ENCODE measurements at regions not wholly inside any gene's neighbourhood (a gene's known extent, or its start where the extent isn't known, plus 50 kb on each side); places are given as distances from the start of the nearest gene placed in this dataset.

DNA sequence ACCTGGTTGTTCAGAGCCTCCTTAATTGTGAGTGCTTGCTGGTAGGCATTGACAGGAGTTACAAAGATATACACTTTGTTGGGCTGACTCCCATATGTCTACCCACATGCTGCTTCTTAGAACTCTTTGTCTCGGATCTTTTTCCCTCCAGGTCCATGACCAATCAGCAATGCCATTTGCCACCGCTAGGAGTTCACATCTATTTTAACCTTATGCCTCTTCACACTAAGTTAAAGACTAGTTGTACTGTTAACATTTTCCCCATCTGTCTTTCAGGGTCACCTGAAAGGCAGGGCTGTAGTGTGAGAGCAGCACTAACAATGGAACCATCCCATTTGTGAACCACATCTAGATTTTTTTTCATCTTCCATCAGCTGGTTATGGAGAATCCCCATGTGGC lies 226.7 kb upstream of the NPY start:
- Mint-ChIP-seq H3K4me1 (no peaks in the 10 kb centered on the region), H3K27me3 (ENCODE audit: low read depth) (peaks cover 9% of the 10 kb centered on the region)

DNA sequence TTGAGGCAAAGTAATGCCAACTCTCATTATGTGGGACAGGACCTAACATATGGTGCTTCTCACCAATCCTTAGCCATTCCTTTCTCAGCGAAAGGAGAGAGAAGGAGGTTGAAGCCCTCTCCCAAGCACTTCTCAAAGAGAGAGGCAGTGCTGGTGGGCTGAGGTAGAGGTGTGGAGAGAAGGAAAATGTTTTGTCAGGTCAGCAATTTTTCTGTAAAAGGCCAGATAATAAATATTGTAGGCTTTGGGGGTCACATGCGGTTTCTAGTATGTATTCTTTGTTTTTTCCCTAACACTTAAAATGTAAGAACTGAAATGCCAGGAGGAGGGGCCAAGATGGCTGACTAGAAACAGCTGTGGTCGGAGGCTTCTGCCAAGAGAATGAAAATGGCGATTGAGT lies 225.0 kb upstream of the NPY start:
- H3K36me3 Mint-ChIP-seq (ENCODE audit: low read depth), result no peaks in the 10 kb centered on the region
- no peak overlapping the region for H3K27ac Mint-ChIP-seq
- TF ChIP-seq, protein P1, sequence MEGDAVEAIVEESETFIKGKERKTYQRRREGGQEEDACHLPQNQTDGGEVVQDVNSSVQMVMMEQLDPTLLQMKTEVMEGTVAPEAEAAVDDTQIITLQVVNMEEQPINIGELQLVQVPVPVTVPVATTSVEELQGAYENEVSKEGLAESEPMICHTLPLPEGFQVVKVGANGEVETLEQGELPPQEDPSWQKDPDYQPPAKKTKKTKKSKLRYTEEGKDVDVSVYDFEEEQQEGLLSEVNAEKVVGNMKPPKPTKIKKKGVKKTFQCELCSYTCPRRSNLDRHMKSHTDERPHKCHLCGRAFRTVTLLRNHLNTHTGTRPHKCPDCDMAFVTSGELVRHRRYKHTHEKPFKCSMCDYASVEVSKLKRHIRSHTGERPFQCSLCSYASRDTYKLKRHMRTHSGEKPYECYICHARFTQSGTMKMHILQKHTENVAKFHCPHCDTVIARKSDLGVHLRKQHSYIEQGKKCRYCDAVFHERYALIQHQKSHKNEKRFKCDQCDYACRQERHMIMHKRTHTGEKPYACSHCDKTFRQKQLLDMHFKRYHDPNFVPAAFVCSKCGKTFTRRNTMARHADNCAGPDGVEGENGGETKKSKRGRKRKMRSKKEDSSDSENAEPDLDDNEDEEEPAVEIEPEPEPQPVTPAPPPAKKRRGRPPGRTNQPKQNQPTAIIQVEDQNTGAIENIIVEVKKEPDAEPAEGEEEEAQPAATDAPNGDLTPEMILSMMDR (IDR thresholded peaks at IDR 0.05; ENCODE audit: unreplicated experiment in 3 of 3), result no peak
- H3K4me1 Mint-ChIP-seq, result no peaks in the 10 kb centered on the region
- peaks cover 5% of the 10 kb centered on the region for H3K9me3 Mint-ChIP-seq
- H3K27me3 Mint-ChIP-seq (ENCODE audit: low read depth), result peaks cover 9% of the 10 kb centered on the region
- no peak overlapping the region for H3K4me3 Mint-ChIP-seq

More for the DNA sequence above, 226.7 kb upstream of the NPY start:
- no peaks in the 10 kb centered on the region for H3K36me3 Mint-ChIP-seq (ENCODE audit: low read depth)
- H3K4me3 Mint-ChIP-seq, result no peak overlapping the region
- H3K9me3 Mint-ChIP-seq, result peaks cover 5% of the 10 kb centered on the region
- TF ChIP-seq, protein P1 (IDR thresholded peaks at IDR 0.05; ENCODE audit: unreplicated experiment in 3 of 3), result no peak
- H3K27ac Mint-ChIP-seq, result no peak overlapping the region

DNA sequence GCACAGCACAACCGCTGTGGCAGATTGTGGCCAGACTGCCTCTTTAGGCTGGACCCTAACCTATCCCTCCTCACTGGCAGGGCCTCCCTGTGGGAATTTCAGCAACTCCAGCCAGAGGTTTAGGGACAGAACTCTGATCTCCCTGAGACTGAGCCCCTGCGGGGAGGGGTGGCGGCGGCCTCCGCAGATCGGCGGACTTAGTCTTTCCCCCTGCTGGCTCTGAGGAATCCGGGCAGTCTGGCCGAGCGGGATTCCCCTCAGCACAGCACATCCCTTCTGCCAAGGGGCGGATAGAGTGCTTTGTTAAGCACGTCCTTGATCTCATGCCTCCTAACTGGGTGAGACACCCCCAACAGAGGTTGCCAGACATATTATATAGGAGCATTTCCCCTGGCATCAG lies 224.2 kb upstream of the NPY start:
- TF ChIP-seq, protein P1 (IDR thresholded peaks at IDR 0.05; ENCODE audit: unreplicated experiment in 3 of 3), result no peak
- no peaks in the 10 kb centered on the region for H3K36me3 Mint-ChIP-seq (ENCODE audit: low read depth)
- H3K27ac Mint-ChIP-seq, result no peak overlapping the region
- peaks cover 6% of the 10 kb centered on the region for H3K27me3 Mint-ChIP-seq (ENCODE audit: low read depth)
- no peak overlapping the region for H3K4me3 Mint-ChIP-seq
- no peaks in the 10 kb centered on the region for H3K4me1 Mint-ChIP-seq
- peaks cover 5% of the 10 kb centered on the region for H3K9me3 Mint-ChIP-seq

DNA sequence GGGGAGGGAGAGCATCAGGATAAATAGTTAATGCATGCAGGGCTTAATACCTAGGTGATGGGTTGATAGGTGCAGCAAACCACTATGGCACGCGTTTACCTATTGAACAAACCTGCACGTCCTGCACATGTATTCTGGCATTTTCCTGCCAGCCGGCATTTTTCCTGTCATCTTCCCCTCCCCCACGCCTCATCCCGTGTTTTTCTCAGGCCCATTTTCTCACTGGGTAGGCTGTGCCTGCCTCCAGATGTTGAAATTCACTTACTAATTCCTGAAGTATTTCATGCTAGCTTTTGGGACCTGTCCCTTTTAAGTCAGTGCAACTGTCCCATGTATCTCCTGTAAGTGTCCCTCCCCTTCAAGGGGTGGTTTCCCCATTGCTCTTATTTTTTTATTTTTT lies 220.3 kb upstream of the NPY start:
- H3K9me3 Mint-ChIP-seq, result peaks cover 5% of the 10 kb centered on the region
- no peaks in the 10 kb centered on the region for H3K27me3 Mint-ChIP-seq (ENCODE audit: low read depth)
- no peaks in the 10 kb centered on the region for H3K36me3 Mint-ChIP-seq (ENCODE audit: low read depth)
- TF ChIP-seq, protein P1 (IDR thresholded peaks at IDR 0.05; ENCODE audit: unreplicated experiment in 3 of 3), result no peak
- H3K4me3 Mint-ChIP-seq, result no peak overlapping the region
- no peaks in the 10 kb centered on the region for H3K4me1 Mint-ChIP-seq
- H3K27ac Mint-ChIP-seq, result no peak overlapping the region

DNA sequence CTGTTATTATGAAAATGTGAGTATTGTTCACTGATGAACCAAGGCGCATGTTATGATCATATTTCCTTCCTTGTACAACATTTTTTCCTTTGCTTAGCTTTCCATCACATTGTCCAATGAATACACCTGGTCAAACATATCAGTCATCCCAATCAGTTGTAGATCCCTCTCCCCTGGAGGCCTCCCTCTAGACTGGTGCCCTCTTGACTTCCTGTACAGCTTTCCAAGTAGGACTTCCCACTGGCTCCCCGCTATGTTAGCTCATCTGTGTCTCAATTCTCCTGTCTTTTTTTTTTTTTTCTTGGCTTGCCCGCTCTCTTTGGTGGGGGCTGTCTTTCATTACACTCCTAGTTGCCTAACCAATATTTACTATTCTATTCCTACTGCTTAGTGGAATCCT lies 214.2 kb upstream of the NPY start:
- no peaks in the 10 kb centered on the region for H3K27me3 Mint-ChIP-seq (ENCODE audit: low read depth)
- H3K27ac Mint-ChIP-seq, result no peak overlapping the region
- TF ChIP-seq, protein P1 (IDR thresholded peaks at IDR 0.05; ENCODE audit: unreplicated experiment in 3 of 3), result no peak
- H3K36me3 Mint-ChIP-seq (ENCODE audit: low read depth), result no peaks in the 10 kb centered on the region
- H3K4me1 Mint-ChIP-seq, result no peaks in the 10 kb centered on the region
- no peak overlapping the region for H3K4me3 Mint-ChIP-seq
- H3K9me3 Mint-ChIP-seq, result no peaks in the 10 kb centered on the region

DNA sequence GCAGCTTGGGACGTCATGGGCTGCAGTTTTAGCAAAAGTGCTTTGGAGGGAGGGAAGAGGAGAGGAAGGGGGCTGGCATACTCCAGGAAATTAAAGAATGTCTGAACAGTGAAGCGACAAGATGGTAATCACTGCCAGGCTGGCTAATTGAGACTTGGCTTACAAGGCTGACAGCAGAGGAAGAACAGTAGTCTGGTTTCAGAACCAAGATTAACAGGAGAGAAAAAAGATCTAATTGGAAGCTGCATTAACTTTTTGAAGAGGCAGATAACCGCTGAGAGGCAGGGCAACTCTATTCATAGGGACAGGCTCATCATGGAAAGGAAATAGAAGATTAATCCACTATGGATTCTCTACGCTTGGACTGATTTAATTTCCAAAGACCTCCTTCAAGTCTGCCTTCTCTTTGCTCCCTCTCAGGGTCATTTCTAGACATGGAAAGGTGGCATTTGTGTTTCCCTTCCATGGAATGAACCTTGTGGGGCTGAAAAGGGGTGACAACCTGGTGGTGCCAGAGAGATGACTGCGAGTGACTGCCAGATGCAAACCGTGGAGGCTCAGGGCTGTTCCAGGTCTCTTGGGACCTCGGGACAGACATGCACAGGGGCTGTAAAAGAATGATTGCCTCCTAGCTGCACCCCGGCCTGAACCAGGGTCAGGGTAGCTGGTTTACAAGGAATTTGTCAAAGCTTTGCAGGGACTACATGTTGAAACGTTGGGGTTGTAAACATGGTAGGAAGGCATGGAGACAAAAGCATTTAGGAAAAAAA lies 210.2 kb upstream of the NPY start:
- no peaks in the 10 kb centered on the region for H3K36me3 Mint-ChIP-seq (ENCODE audit: low read depth)
- H3K9me3 Mint-ChIP-seq, result no peaks in the 10 kb centered on the region
- TF ChIP-seq, protein P1 (IDR thresholded peaks at IDR 0.05; ENCODE audit: unreplicated experiment in 3 of 3), result no peak
- H3K4me3 Mint-ChIP-seq, result no peak overlapping the region
- no peaks in the 10 kb centered on the region for H3K4me1 Mint-ChIP-seq
- H3K27me3 Mint-ChIP-seq (ENCODE audit: low read depth), result no peaks in the 10 kb centered on the region
- no peak overlapping the region for H3K27ac Mint-ChIP-seq
